ENCODE measurements at regions not wholly inside any gene's neighbourhood (a gene's known extent, or its start where the extent isn't known, plus 50 kb on each side); places are given as distances from the start of the nearest gene placed in this dataset.

DNA sequence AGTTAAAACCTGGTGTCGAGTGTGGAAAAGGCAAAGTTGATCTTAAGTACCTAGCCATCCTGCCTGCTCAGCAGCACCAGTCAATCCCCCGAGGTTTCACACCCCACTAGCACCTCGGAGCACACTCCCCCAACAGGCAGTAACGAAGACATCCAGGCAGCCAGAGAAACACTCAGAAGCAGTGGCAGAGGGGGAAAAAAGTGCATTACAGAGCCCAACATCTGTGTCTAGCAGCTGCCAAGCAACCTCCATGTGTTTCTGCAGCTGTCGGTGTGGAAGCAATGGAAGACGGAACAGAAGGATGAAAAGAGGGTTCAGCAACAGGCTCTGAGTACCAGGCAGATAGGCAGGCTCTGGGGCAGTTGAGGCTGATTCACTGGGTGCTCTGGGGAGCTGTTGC, 73.4 kb upstream of the PROX1 start:
- no peak for DNase-seq

DNA sequence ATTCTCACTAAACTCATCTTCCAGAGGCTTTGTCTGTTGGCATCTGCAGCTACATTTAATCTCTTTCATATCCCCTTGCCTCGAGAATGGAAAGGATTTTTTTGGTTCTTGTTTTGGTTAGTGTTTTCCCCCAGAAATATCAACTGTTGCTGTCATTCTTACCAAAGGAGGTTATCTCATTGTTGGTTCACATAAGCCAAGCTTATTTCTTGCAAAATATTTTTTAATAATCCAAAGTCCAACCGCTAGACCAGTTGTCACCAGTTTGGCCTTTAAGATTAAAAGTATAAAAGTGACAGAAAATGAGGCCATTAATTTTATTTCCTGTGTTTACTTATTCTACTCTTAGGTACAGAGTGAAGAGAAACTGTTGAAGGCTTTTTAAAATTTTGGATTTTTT, 66.5 kb upstream of the PROX1 start:
- no peak for DNase-seq

DNA sequence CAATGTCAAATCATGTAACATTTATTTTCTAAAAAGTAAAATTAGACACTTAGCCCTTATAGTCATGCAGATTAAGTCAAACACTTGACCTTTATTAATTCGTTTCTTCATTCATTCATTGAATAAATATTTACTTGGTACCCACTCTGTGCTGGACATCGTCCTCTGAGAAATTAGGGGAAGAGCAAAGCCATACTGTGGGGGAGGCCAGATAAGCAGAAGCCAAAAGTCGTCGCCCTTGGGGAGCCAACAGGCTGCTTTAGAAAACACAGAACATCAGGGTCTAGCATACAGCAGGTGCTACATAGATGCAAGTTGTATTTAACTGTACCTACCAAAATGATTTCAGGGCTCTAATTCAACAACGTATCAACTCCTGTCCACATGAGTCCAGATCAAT, 66.1 kb upstream of the PROX1 start:
- no peak for DNase-seq

DNA sequence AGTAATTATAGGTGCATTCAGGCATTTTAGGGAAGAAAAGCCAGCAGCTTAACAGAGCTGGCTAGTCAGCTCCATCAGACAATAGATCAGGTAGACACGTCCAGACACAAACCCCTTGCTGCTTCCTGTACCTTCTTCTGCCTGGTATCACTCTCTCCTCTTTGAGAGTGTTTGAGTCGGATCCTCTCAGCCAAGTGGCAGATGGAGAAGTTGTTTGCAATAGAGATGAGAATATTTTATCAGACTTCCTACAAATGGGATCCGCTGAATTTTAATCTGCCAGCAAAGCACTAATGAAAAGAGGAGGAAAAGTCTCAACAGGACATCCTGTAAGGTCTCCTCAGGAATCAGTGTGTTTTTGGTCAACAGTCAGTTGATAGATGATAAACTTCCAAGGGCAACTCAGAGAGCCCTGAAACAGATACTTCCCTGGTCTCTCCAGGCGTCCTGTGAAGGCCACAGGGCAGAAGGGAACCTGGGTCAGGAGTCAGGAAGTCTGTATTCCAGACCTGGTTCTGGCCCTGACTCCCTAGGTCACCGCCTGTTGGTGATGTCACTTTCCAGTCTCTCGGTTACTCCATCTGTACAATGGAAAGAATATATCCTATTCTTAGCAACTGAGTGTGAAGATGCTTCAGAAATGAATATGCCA, 62.1 kb upstream of the PROX1 start:
- peak; percentile 2 for DNase-seq

DNA sequence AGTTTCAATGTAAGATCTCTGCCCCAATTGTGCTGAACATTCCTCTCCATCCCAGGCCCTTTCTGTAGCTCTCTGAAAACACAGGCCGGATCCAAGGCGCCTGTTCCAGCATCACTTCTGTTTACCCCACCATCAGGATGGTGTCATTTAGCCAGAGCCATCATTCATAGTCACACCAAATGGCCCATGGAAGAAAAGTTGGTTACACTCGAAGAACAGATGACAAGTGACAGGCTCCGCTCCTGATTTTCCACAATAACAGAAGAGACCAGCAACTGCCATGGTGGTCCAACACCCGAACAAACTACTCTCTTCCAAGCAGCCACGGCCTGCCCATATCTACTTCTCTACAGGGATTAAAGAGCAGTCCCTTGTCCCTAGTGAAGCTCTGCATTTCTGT, 59.9 kb upstream of the PROX1 start:
- DNase-seq: no peak

DNA sequence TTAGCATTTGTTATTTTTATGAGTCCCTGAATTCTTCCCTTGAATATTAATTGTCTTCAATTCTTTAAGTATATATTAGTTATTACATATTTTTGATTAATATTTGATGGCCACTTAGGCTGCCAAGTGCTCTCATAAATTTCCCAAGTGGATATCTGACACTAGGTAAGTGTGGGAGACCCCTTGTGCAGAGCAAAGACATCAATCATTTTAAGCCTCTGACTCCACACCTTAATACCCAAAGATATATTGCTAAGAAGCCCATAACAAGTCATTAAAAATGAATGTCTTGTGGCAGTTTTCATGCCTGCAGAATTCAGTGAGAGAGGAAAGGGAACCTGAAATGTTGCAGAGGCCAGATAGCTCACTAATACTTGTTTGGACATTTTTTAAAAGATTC, 58.4 kb upstream of the PROX1 start:
- no peak for DNase-seq

DNA sequence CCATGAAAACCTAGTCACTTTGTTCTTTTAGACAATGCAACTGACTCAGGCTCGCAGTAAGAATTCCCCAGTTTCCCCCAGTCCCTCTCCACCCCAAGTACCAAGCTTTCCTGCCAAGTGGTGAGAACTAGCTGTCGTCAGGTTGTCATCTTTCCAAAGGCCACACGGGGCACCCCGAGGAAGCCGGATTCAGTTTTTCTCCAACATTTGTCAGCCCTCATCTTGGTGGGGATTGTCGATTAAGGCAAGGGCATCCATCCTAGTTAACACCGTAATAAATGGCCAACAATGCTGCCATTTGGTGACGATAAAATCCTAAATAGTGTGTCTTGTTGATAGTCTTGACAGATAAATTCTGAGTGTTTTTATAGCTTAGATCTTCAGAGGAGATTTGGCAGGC, 55.9 kb upstream of the PROX1 start:
- no peak for DNase-seq

DNA sequence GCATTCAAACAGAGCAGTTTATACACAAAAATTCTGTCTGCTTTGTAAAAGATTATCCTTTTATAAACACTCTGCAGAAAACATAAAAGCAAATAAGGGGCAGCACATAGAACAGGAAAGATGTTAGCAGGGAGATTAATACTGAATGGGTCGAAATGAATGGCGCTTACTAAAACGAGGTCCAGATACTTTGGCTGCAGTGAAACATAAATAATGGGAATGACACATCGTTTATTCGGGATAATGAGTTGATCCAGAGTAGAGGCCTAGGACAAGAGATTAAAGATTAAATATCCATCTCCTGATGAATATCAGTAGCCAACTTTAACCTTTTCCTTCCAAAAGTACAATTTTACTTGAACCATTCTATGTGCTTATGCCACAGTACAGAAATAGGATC, 54.4 kb upstream of the PROX1 start:
- DNase-seq: no peak

DNA sequence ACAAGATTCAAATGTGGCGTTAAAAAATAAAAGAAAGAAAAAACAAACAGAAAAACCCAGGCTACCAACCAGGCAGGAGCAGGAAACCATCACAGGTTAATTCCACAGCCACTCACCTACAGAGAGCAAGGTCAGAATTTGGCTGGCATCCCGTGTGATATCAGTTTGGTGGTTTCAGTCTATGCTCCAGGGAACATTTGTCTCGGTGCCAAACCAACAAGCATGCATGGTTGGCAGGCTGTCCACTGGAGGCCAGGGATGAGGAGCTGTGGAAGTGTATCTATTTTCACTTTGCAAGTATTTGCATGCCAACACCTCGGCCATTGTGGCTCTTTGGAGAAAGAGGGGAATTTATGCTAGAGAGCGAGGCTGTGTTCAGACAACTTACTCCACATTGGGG, 53.1 kb upstream of the PROX1 start:
- DNase-seq: no peak

DNA sequence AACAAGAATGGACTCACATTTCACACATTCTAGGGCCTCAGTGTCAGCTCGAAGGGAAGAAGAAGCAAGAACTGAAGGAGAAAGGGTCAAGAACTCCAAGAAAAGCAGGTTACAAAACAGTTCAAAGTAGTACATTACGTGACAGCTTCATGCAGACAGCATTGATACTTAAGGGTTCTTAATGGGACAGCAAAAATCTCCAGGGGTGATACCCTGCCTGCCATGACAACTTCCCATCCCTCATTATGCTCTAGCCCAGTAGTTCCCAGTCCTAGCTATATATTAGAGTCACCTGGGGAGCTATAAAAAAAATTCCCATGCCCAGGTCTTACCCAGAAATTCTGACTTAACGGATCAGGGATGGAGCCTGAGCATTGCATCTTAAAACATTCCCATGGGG, 51.2 kb upstream of the PROX1 start:
- DNase-seq: no peak

All from NCI-H510A (cell line).